Neural cell (in vitro differentiated cells): ENCODE measurements at regions not wholly inside any gene's neighbourhood (a gene's known extent, or its start where the extent isn't known, plus 50 kb on each side); places are given as distances from the start of the nearest gene placed in this dataset.

Source experiments
- H2AFZ ChIP-seq: fragments of 200-600, 300-800 bp; sonication (generic), shearing (Covaris generic); 2 replicates; pipeline ENCODE4 v1.6.0; 2014; ENCODE audit warnings: low read depth, mild to moderate bottlenecking, antibody characterized with exemption, low read length, moderate library complexity
- H3F3A ChIP-seq: fragments of 200-600 bp; shearing (Covaris generic); 2 replicates; pipeline ENCODE4 v1.6.1; 2016; ENCODE audit warnings: mild to moderate bottlenecking, moderate library complexity, mixed read lengths, antibody characterized with exemption, low read length; ENCODE audit not compliant: insufficient read depth, poor library complexity, severe bottlenecking
- H3K27ac ChIP-seq: fragments of 200-600, 300-800 bp; sonication (generic), shearing (Covaris generic); 2 replicates; pipeline ENCODE4 v1.5.1; 2014; ENCODE audit warnings: mild to moderate bottlenecking, low read length, moderate library complexity
- H3K27me3 ChIP-seq: fragments of 300-800, 200-600 bp; sonication (generic), shearing (Covaris generic); 2 replicates; pipeline ENCODE4 v1.6.0; 2014; ENCODE audit warnings: mild to moderate bottlenecking, low read depth, low read length, moderate library complexity; ENCODE audit not compliant: insufficient read depth
- H3K36me3 ChIP-seq: fragments of 300-800, 200-600 bp; sonication (generic), shearing (Covaris generic); 2 replicates; pipeline ENCODE4 v1.5.1; 2014; ENCODE audit warnings: mild to moderate bottlenecking, antibody characterized with exemption, low read length, moderate library complexity; ENCODE audit not compliant: insufficient read depth
- H3K4me2 ChIP-seq: fragments of 300-800, 200-600 bp; sonication (generic), shearing (Covaris generic); 2 replicates; pipeline ENCODE4 v1.6.0; 2014; ENCODE audit warnings: mild to moderate bottlenecking, low read length
- H3K4me3 ChIP-seq: fragments of 300-800, 200-600 bp; sonication (generic), shearing (Covaris generic); 2 replicates; pipeline ENCODE4 v1.5.1; 2014; ENCODE audit warnings: mild to moderate bottlenecking, low read length, moderate library complexity
- H3K79me2 ChIP-seq: fragments of 200-600 bp; shearing (Covaris generic); replicated peaks from 2 replicates; pipeline ENCODE4 v1.6.0; 2014; ENCODE audit warnings: mild to moderate bottlenecking, low read length, moderate library complexity; ENCODE audit not compliant: insufficient read depth
- H3K9ac ChIP-seq: fragments of 300-800, 200-600 bp; sonication (generic), shearing (Covaris generic); 2 replicates; pipeline ENCODE4 v1.6.1; 2016; ENCODE audit warnings: mild to moderate bottlenecking, low read length, mixed read lengths
- H3K9me2 ChIP-seq: fragments of 200-600 bp; shearing (Covaris generic); 2 replicates; pipeline ENCODE4 v1.6.1; 2016; ENCODE audit warnings: mild to moderate bottlenecking, low read length, mixed read lengths; ENCODE audit not compliant: insufficient read depth
- H3K9me3 ChIP-seq: fragments of 200-600, 300-800 bp; sonication (generic), shearing (Covaris generic); 2 replicates; pipeline ENCODE4 v1.6.1; 2016; ENCODE audit warnings: mild to moderate bottlenecking, mixed run types, low read length, moderate library complexity, mixed read lengths
- H4K20me1 ChIP-seq: fragments of 200-600 bp; shearing (Covaris generic); 2 replicates; pipeline ENCODE4 v1.6.1; 2016; ENCODE audit warnings: mild to moderate bottlenecking, mixed run types; ENCODE audit not compliant: insufficient read depth
- CTCF ChIP-seq: fragments of 450-650 bp; IDR thresholded peaks from 2 replicates; pipeline ENCODE4 v1.5.1; 2014; ENCODE audit warnings: antibody characterized with exemption, mild to moderate bottlenecking, moderate library complexity; ENCODE audit not compliant: poor library complexity, severe bottlenecking
- EP300 ChIP-seq: fragments of 450-650 bp; conservative IDR thresholded peaks from 2 replicates; pipeline ENCODE4 v1.6.1; 2014; ENCODE audit warnings: antibody characterized with exemption, mild to moderate bottlenecking, moderate library complexity; ENCODE audit not compliant: poor library complexity, severe bottlenecking
- MXI1 ChIP-seq: fragments of 450-650 bp; conservative IDR thresholded peaks from 2 replicates; pipeline ENCODE4 v1.6.1; 2014; ENCODE audit warnings: antibody characterized with exemption, mild to moderate bottlenecking; ENCODE audit not compliant: poor library complexity, severe bottlenecking
- POLR2AphosphoS5 ChIP-seq: IDR thresholded peaks from 2 replicates; pipeline ENCODE4 v1.6.1; 2012
- RAD21 ChIP-seq: fragments of 450-650 bp; conservative IDR thresholded peaks from 2 replicates; pipeline ENCODE4 v1.6.1; 2014; ENCODE audit warnings: antibody characterized with exemption, mild to moderate bottlenecking, moderate library complexity
- REST ChIP-seq: IDR thresholded peaks from 2 replicates; pipeline ENCODE4 v1.6.1; 2012; ENCODE audit warnings: borderline replicate concordance
- SMC3 ChIP-seq: fragments of 450-650 bp; conservative IDR thresholded peaks from 2 replicates; pipeline ENCODE4 v1.6.1; 2014; ENCODE audit warnings: antibody characterized with exemption, mild to moderate bottlenecking, moderate library complexity; ENCODE audit not compliant: poor library complexity
- TAF1 ChIP-seq: IDR thresholded peaks from 2 replicates; pipeline ENCODE4 v1.6.1; 2012; ENCODE audit warnings: low read depth

GRCh38 chr2:49767316-49767715 lies 613.0 kb upstream of the FSHR start:
- Histone ChIP-seq H3K36me3 (no peaks in the 10 kb centered on the region), H3K9me3 (no peaks in the 10 kb centered on the region), H3K9me2 (no peaks in the 10 kb centered on the region), H3K4me3 (no peak overlapping the region), H3F3A (no peaks in the 10 kb centered on the region), H4K20me1 (no peaks in the 10 kb centered on the region), H2AFZ (no peak overlapping the region), H3K4me2 (no peak overlapping the region), H3K9ac (no peak overlapping the region), H3K27me3 (no peaks in the 10 kb centered on the region), H3K27ac (no peak overlapping the region), H3K79me2 (no peaks in the 10 kb centered on the region)
- no peak for TF ChIP-seq EP300
- TF ChIP-seq RAD21: no peak

- Histone ChIP-seq H3F3A (no peaks in the 10 kb centered on the region), H3K27ac (no peak overlapping the region), H4K20me1 (no peaks in the 10 kb centered on the region), H3K9ac (no peak overlapping the region), H3K9me3 (no peaks in the 10 kb centered on the region), H2AFZ (no peak overlapping the region), H3K4me2 (no peak overlapping the region), H3K36me3 (no peaks in the 10 kb centered on the region), H3K27me3 (no peaks in the 10 kb centered on the region), H3K4me3 (no peak overlapping the region), H3K79me2 (no peaks in the 10 kb centered on the region), H3K9me2 (no peaks in the 10 kb centered on the region)
- TF ChIP-seq MXI1 (no peak), RAD21 (no peak), SMC3 (no peak), POLR2AphosphoS5 (no peak), REST (no peak), CTCF (no peak), TAF1 (no peak)
Measured at GRCh38 chr2:49755777-49756176, 601.5 kb upstream of the FSHR start.

- Histone ChIP-seq H3K4me3 (no peak overlapping the region), H3K9me2 (no peaks in the 10 kb centered on the region), H2AFZ (no peak overlapping the region), H3K79me2 (no peaks in the 10 kb centered on the region), H3K9ac (no peak overlapping the region), H3K27me3 (no peaks in the 10 kb centered on the region), H3K27ac (no peak overlapping the region), H3F3A (no peaks in the 10 kb centered on the region), H4K20me1 (no peaks in the 10 kb centered on the region), H3K36me3 (no peaks in the 10 kb centered on the region), H3K9me3 (no peaks in the 10 kb centered on the region), H3K4me2 (no peak overlapping the region)
- no peak for TF ChIP-seq CTCF
Measured at GRCh38 chr2:49754381-49754780, 600.1 kb upstream of the FSHR start.
